IMR-90 (cell line): ENCODE measurements at regions not wholly inside any gene's neighbourhood (a gene's known extent, or its start where the extent isn't known, plus 50 kb on each side); places are given as distances from the start of the nearest gene placed in this dataset.

ENCODE experiments used
- ATAC-seq: fragments of 200-7000 bp; cut with Tn5 transposase; 2 replicates; pipeline ENCODE4 v1.9.1; 2020; ENCODE audit warnings: low read depth, mild to moderate bottlenecking, moderate library complexity
- BruUV-seq: library from RNA; stranded (reverse); fragments of 400-500 nt; replicated peaks from 2 replicates; lab custom pipeline; 2021; lab: Mats Ljungman, UMichigan
- CTCF ChIA-PET: fragments of 300-600 bp; formaldehyde crosslinking; extraction: SDS; loops from one replicate; lab custom pipeline; 2021; ENCODE audit warnings: antibody characterized with exemption; lab: Yijun Ruan, JAX
- POLR2A ChIA-PET: fragments of 300-600 bp; sonication (Branson Sonifier 250); formaldehyde crosslinking; loops from one replicate; lab custom pipeline; 2022; ENCODE audit warnings: antibody characterized with exemption; ENCODE audit not compliant: unreplicated experiment; lab: Charles Lee
- DNase-seq: peaks from one replicate; pipeline ENCODE4 v3.0.0; 2013
- H2AFZ ChIP-seq: replicated peaks from 2 replicates; pipeline ENCODE3; 2013; ENCODE audit warnings: low read length, mild to moderate bottlenecking; ENCODE audit not compliant: poor library complexity
- H2AK5ac ChIP-seq: 2 replicates; pipeline ENCODE4 v1.6.1; 2013; ENCODE audit warnings: low read depth, low read length, inconsistent platforms
- H2AK9ac ChIP-seq: replicated peaks from 2 replicates; pipeline ENCODE3; 2013; ENCODE audit warnings: mild to moderate bottlenecking, low read depth, low read length, moderate library complexity; ENCODE audit not compliant: poor library complexity
- H2BK120ac ChIP-seq: 2 replicates; pipeline ENCODE4 v1.6.1; 2013; ENCODE audit warnings: low read depth, low read length, inconsistent platforms
- H2BK15ac ChIP-seq: 3 replicates; pipeline ENCODE4 v1.6.1; 2013; ENCODE audit warnings: low read depth, low read length, inconsistent platforms
- H2BK20ac ChIP-seq: 2 replicates; pipeline ENCODE4 v1.6.1; 2013; ENCODE audit warnings: low read depth, mild to moderate bottlenecking, inconsistent platforms, low read length, moderate library complexity
- H2BK5ac ChIP-seq: 2 replicates; pipeline ENCODE4 v1.6.1; 2013; ENCODE audit warnings: mild to moderate bottlenecking, low read depth, low read length, inconsistent platforms; ENCODE audit not compliant: poor library complexity, severe bottlenecking
- H3K14ac ChIP-seq: replicated peaks from 2 replicates; pipeline ENCODE4 v1.6.1; 2013; ENCODE audit warnings: low read depth, low read length, inconsistent platforms
- H3K18ac ChIP-seq: 2 replicates; pipeline ENCODE4 v1.6.1; 2013; ENCODE audit warnings: low read depth, low read length, control low read depth
- H3K23ac ChIP-seq: 2 replicates; pipeline ENCODE4 v1.6.1; 2013; ENCODE audit warnings: low read depth, low read length, inconsistent platforms
- H3K27ac ChIP-seq: 2 replicates; pipeline ENCODE4 v1.5.1; 2013; ENCODE audit warnings: mild to moderate bottlenecking, control low read depth, low read length; ENCODE audit not compliant: insufficient read depth
- H3K27me3 ChIP-seq: 2 replicates; pipeline ENCODE4 v1.6.1; 2013; ENCODE audit warnings: low read length; ENCODE audit not compliant: control insufficient read depth, insufficient read depth
- H3K36me3 ChIP-seq: 2 replicates; pipeline ENCODE4 v1.6.1; 2013; ENCODE audit warnings: low read length, mixed read lengths; ENCODE audit not compliant: control insufficient read depth, insufficient read depth
- H3K4ac ChIP-seq: 2 replicates; pipeline ENCODE4 v1.6.1; 2013; ENCODE audit warnings: low read depth, low read length, inconsistent platforms
- H3K4me1 ChIP-seq: 2 replicates; pipeline ENCODE4 v1.6.1; 2013; ENCODE audit warnings: low read length, mixed read lengths; ENCODE audit not compliant: control insufficient read depth, insufficient read depth
- H3K4me2 ChIP-seq: 2 replicates; pipeline ENCODE4 v1.6.1; 2013; ENCODE audit warnings: low read depth, mild to moderate bottlenecking, control low read depth, low read length, moderate library complexity
- H3K4me3 ChIP-seq: 2 replicates; pipeline ENCODE4 v1.5.1; 2013; ENCODE audit warnings: low read depth, mild to moderate bottlenecking, control low read depth, low read length, moderate library complexity; ENCODE audit not compliant: insufficient read depth
- H3K56ac ChIP-seq: 2 replicates; pipeline ENCODE4 v1.6.1; 2013; ENCODE audit warnings: low read length, inconsistent platforms; ENCODE audit not compliant: insufficient read depth; ENCODE audit errors: extremely low read depth
- H3K79me1 ChIP-seq, 2 experiments: 2 replicates each; pipeline ENCODE4 v1.6.1; 2013; ENCODE audit warnings: low read length in 2 of 2, inconsistent platforms in 1 of 2, low read depth in 1 of 2
- H3K9ac ChIP-seq: 2 replicates; pipeline ENCODE4 v1.6.1; 2013; ENCODE audit warnings: low read depth, low read length, control low read depth
- H3K9me1 ChIP-seq: 2 replicates; pipeline ENCODE4 v1.6.1; 2013; ENCODE audit warnings: low read length, inconsistent platforms; ENCODE audit not compliant: insufficient read depth
- H3K9me3 ChIP-seq: 2 replicates; pipeline ENCODE4 v1.6.1; 2013; ENCODE audit warnings: low read length; ENCODE audit not compliant: control insufficient read depth, insufficient read depth
- H4K20me1 ChIP-seq: 2 replicates; pipeline ENCODE4 v1.6.1; 2013; ENCODE audit warnings: low read length, inconsistent platforms; ENCODE audit not compliant: insufficient read depth
- H4K5ac ChIP-seq: 2 replicates; pipeline ENCODE4 v1.6.1; 2013; ENCODE audit warnings: mild to moderate bottlenecking, low read depth, low read length, control low read depth
- H4K8ac ChIP-seq, 2 experiments: 2 replicates each; pipeline ENCODE4 v1.6.1; 2013; ENCODE audit warnings: low read depth in 2 of 2, low read length in 2 of 2, control low read depth in 1 of 2, inconsistent platforms in 1 of 2
- H4K91ac ChIP-seq: 2 replicates; pipeline ENCODE4 v1.6.1; 2013; ENCODE audit warnings: low read depth, low read length, inconsistent platforms; ENCODE audit not compliant: insufficient read depth
- BHLHE40 ChIP-seq: fragments of 150-350 bp; IDR thresholded peaks from 2 replicates; pipeline ENCODE4 v1.6.1; 2016; ENCODE audit warnings: mild to moderate bottlenecking, low read depth, low read length
- CEBPB ChIP-seq: IDR thresholded peaks from 2 replicates; pipeline ENCODE4 v1.6.1; 2012; ENCODE audit warnings: low read depth, low read length, improper control_type of control experiment
- CHD1 ChIP-seq: IDR thresholded peaks from 2 replicates; pipeline ENCODE4 v1.6.1; 2012; ENCODE audit warnings: low read depth, low read length, improper control_type of control experiment
- CTCF ChIP-seq: conservative IDR thresholded peaks from 2 replicates; pipeline ENCODE4 v1.5.1; 2012; ENCODE audit warnings: mild to moderate bottlenecking, low read depth, low read length, improper control_type of control experiment
- FOS ChIP-seq: fragments of 150-350 bp; IDR thresholded peaks from 2 replicates; pipeline ENCODE4 v1.6.1; 2016; ENCODE audit warnings: low read depth, low read length
- MAFK ChIP-seq: IDR thresholded peaks from 2 replicates; pipeline ENCODE4 v1.6.1; 2012; ENCODE audit warnings: low read depth, low read length, improper control_type of control experiment
- MAZ ChIP-seq: IDR thresholded peaks from 2 replicates; pipeline ENCODE4 v1.6.1; 2012; ENCODE audit warnings: low read depth, mild to moderate bottlenecking, low read length, improper control_type of control experiment, moderate library complexity, borderline replicate concordance
- MXI1 ChIP-seq: IDR thresholded peaks from 2 replicates; pipeline ENCODE4 v1.6.1; 2012; ENCODE audit warnings: low read depth, mild to moderate bottlenecking, low read length, moderate library complexity, borderline replicate concordance
- NFE2L2 ChIP-seq: fragments of 150-350 bp; IDR thresholded peaks from 2 replicates; pipeline ENCODE4 v1.6.1; 2016; ENCODE audit warnings: low read depth, mild to moderate bottlenecking, low read length
- POLR2A ChIP-seq: IDR thresholded peaks from 2 replicates; pipeline ENCODE4 v1.6.1; 2012; ENCODE audit warnings: mild to moderate bottlenecking, low read depth, low read length
- RAD21 ChIP-seq: IDR thresholded peaks from 2 replicates; pipeline ENCODE4 v1.6.1; 2012; ENCODE audit warnings: low read length, improper control_type of control experiment
- RCOR1 ChIP-seq: IDR thresholded peaks from 2 replicates; pipeline ENCODE4 v1.6.1; 2012; ENCODE audit warnings: mild to moderate bottlenecking, low read length, improper control_type of control experiment; ENCODE audit not compliant: insufficient replicate concordance
- dilution Hi-C: fragments of 300-500 bp; cut with HindIII; formaldehyde crosslinking; loops from one replicate; pipeline ENCODE4 v1.14.3; 2018; ENCODE audit warnings: low sequenced_read_pairs; ENCODE audit not compliant: unreplicated experiment
- in situ Hi-C: fragments of 300-500 bp; cut with MboI; formaldehyde crosslinking; loops from 3 replicates; pipeline ENCODE4 v1.14.3; 2019; ENCODE audit warnings: low sequenced_read_pairs, inconsistent platforms, mixed read lengths
- intact Hi-C: fragments of 100-400 bp; cut with micrococcal nuclease; formaldehyde crosslinking; loops from 2 replicates; pipeline ENCODE4 v1.10.0; 2022
- TF ChIP-seq, protein P1 (sequence below): fragments of 150-350 bp; IDR thresholded peaks from 2 replicates; pipeline ENCODE4 v1.6.1; 2017; ENCODE audit warnings: mild to moderate bottlenecking, antibody characterized with exemption, low read length, low read depth

DNA sequence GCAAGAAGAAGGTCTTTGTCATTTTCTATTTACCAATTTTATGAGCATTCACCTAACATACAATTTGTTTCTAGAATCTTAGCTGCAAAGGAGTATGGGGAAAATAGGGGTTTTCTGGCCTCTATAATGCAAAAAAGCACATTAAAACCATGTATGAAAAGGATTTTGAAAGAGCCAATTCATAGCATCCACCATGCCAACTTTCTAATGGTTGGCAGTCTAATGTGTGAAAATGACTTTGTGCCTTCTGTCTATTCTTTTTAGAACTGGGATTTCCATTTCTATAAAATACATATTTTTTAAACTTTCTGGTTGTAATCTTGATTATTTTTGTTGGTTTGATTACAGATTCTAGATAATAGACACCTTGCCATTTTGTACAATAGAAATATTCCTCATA is 333.7 kb upstream of the CNTN6 start:
- Histone ChIP-seq H3K9me3 (peaks cover 5% of the 10 kb centered on the region; the same call in 1 of the 2 replicates), H4K20me1 (no peaks in the 10 kb centered on the region), H3K79me1 (no peaks in the 10 kb centered on the region), H3K18ac (no peak overlapping the region), H4K91ac (no peak overlapping the region), H4K8ac (no peak overlapping the region), H2AFZ (no peak overlapping the region), H2BK20ac (no peak overlapping the region), H3K4me2 (no peak overlapping the region), H2BK15ac (no peak overlapping the region), H3K9me1 (no peaks in the 10 kb centered on the region), H3K4me1 (no peaks in the 10 kb centered on the region), H2BK120ac (no peak overlapping the region), H3K27ac (no peak overlapping the region), H3K9ac (no peak overlapping the region), H4K5ac (no peak overlapping the region), H3K27me3 (no peaks in the 10 kb centered on the region), H3K23ac (no peak overlapping the region), H2AK5ac (no peak overlapping the region), H3K4me3 (no peak overlapping the region), H3K14ac (no peak overlapping the region), H3K4ac (no peak overlapping the region), H3K56ac (no peak overlapping the region), H3K36me3 (no peaks in the 10 kb centered on the region), H2AK9ac (no peak overlapping the region), H2BK5ac (no peak overlapping the region)
- no peak for DNase-seq
- BruUV-seq = no TSS peak
- no peak for ATAC-seq
- intact Hi-C loops = no loop called here
- dilution Hi-C loops = no loop called here
- POLR2A ChIA-PET = no interaction called here
- in situ Hi-C loops = no loop called here
- CTCF ChIA-PET = no interaction called here
- TF ChIP-seq MXI1 = no peak
- no peak for TF ChIP-seq BHLHE40
- TF ChIP-seq, protein P1, sequence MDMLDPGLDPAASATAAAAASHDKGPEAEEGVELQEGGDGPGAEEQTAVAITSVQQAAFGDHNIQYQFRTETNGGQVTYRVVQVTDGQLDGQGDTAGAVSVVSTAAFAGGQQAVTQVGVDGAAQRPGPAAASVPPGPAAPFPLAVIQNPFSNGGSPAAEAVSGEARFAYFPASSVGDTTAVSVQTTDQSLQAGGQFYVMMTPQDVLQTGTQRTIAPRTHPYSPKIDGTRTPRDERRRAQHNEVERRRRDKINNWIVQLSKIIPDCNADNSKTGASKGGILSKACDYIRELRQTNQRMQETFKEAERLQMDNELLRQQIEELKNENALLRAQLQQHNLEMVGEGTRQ = no peak
- no peak for TF ChIP-seq RCOR1
- TF ChIP-seq CHD1 = no peak
- no peak for TF ChIP-seq CTCF
- TF ChIP-seq RAD21 = no peak
- no peak for TF ChIP-seq MAFK
- no peak for TF ChIP-seq MAZ
- no peak for TF ChIP-seq FOS
- TF ChIP-seq NFE2L2 = no peak
- TF ChIP-seq CEBPB = no peak
- no peak for TF ChIP-seq POLR2A
